Activated CD4-positive, alpha-beta T cell treated with anti-CD3 and anti-CD28 coated beads for 36 hours (primary cell): ENCODE measurements at regions not wholly inside any gene's neighbourhood (a gene's known extent, or its start where the extent isn't known, plus 50 kb on each side); places are given as distances from the start of the nearest gene placed in this dataset.
"Not testable (repeated sequence)": the region's sequence is repeated elsewhere in the genome, so short reads cannot be mapped to it uniquely, and the experiment has no call there.

Experiments
- ATAC-seq: fragments of 200-7000 bp; cut with Tn5 transposase; one replicate; pipeline ENCODE4 v1.10.0; 2021; ENCODE audit warnings: mild to moderate bottlenecking, moderate library complexity
- CTCF ChIA-PET: fragments of 350-600 bp; sonication (Branson Sonifier 250); formaldehyde crosslinking; loops from one replicate; lab custom pipeline; 2021; ENCODE audit warnings: antibody characterized with exemption; lab: Charles Lee
- POLR2A ChIA-PET: fragments of 350-600 bp; sonication (Branson Sonifier 250); formaldehyde crosslinking; loops from one replicate; lab custom pipeline; 2021; ENCODE audit warnings: antibody characterized with exemption, inconsistent platforms; lab: Charles Lee
- DNase-seq: peaks from one replicate; pipeline ENCODE4 v3.0.0-alpha.2; 2020
- H3K27ac Mint-ChIP-seq: one replicate; pipeline ENCODE4 v1.8.0; 2021; ENCODE audit warnings: mixed read lengths
- H3K27me3 Mint-ChIP-seq: one replicate; pipeline ENCODE4 v1.8.0; 2021; ENCODE audit warnings: mixed read lengths
- H3K36me3 Mint-ChIP-seq: one replicate; pipeline ENCODE4 v1.8.0; 2021; ENCODE audit warnings: low read depth, mixed read lengths
- H3K4me1 Mint-ChIP-seq: one replicate; pipeline ENCODE4 v1.8.0; 2021; ENCODE audit warnings: mixed read lengths
- H3K4me3 Mint-ChIP-seq: one replicate; pipeline ENCODE4 v1.8.0; 2021; ENCODE audit warnings: mild to moderate bottlenecking, moderate library complexity, mixed read lengths
- H3K9me3 Mint-ChIP-seq: one replicate; pipeline ENCODE4 v1.8.0; 2021; ENCODE audit warnings: low read depth, mixed read lengths
- intact Hi-C, 2 experiments: fragments of 100-400 bp; cut with DNase I in 1 of 2; cut with micrococcal nuclease in 1 of 2; formaldehyde crosslinking; loops; one replicate each; pipeline versions ENCODE4 v1.14.2 to v1.15.1; 2022 to 2024; cut with DNase I, micrococcal nuclease

GRCh38 chr14:50027816-50028215, 88.6 kb downstream of the VCPKMT start:
- Mint-ChIP-seq H3K27ac (no peak overlapping the region), H3K27me3 (no peaks in the 10 kb centered on the region), H3K36me3 (peaks cover 59% of the 10 kb centered on the region), H3K4me1 (peaks cover 16% of the 10 kb centered on the region), H3K4me3 (no peak overlapping the region), H3K9me3 (peaks cover 12% of the 10 kb centered on the region)
- ChIA-PET POLR2A (interaction anchor here (1.1 to 1.9 kb wide), 2 partner anchors 9 to 11 kb away, joined by 5 read pairs; no protein-coding TSS in a partner anchor), CTCF (interaction anchor here (1.1 to 2.2 kb wide), 2 partner anchors 9 to 167 kb away, joined by 4 to 8 read pairs; no protein-coding TSS in a partner anchor)
- intact Hi-C loops: no loop called here
- DNase-seq (no peak), ATAC-seq (no peak)

- Mint-ChIP-seq H3K9me3 (peaks cover 12% of the 10 kb centered on the region), H3K4me1 (peaks cover 13% of the 10 kb centered on the region), H3K4me3 (no peak overlapping the region), H3K27me3 (no peaks in the 10 kb centered on the region), H3K36me3 (peaks cover 57% of the 10 kb centered on the region), H3K27ac (no peak overlapping the region)
- DNase-seq: no peak
- POLR2A ChIA-PET: interaction anchor here (0.6 kb wide), 1 partner anchor 13 kb away, joined by 5 read pairs; no protein-coding TSS in a partner anchor
- intact Hi-C loops: no loop called here
- CTCF ChIA-PET: no interaction called here
- ATAC-seq: no peak
Measured at GRCh38 chr14:50028458-50028857, 87.9 kb downstream of the VCPKMT start.

- H3K9me3 Mint-ChIP-seq: peaks cover 12% of the 10 kb centered on the region
- DNase-seq (no peak), ATAC-seq (no peak)
- H3K4me1 Mint-ChIP-seq: peaks cover 16% of the 10 kb centered on the region
- no peaks in the 10 kb centered on the region for H3K27me3 Mint-ChIP-seq
- H3K27ac Mint-ChIP-seq: no peak overlapping the region
- intact Hi-C loops: no loop called here
- H3K4me3 Mint-ChIP-seq: no peak overlapping the region
- POLR2A ChIA-PET: no interaction called here
- peaks cover 58% of the 10 kb centered on the region for H3K36me3 Mint-ChIP-seq
- CTCF ChIA-PET: no interaction called here
Measured at GRCh38 chr14:50030036-50030435, 86.3 kb downstream of the VCPKMT start.

- Mint-ChIP-seq H3K4me1 (peaks cover 16% of the 10 kb centered on the region), H3K27ac (peak overlapping the region; percentile 42), H3K36me3 (peaks cover 51% of the 10 kb centered on the region)
- H3K4me3 Mint-ChIP-seq, DNase-seq, intact Hi-C loops, H3K9me3 Mint-ChIP-seq, POLR2A ChIA-PET, H3K27me3 Mint-ChIP-seq, ATAC-seq, CTCF ChIA-PET: not testable (repeated sequence)
Measured at GRCh38 chr14:50030911-50031310, 85.5 kb downstream of the VCPKMT start.

- intact Hi-C loops: no loop called here
- H3K9me3 Mint-ChIP-seq: peaks cover 4% of the 10 kb centered on the region
- H3K36me3 Mint-ChIP-seq: peaks cover 53% of the 10 kb centered on the region
- CTCF ChIA-PET: interaction anchor here (0.7 kb wide), 1 partner anchor 152 kb away, joined by 3 read pairs; no protein-coding TSS in a partner anchor
- ATAC-seq (no peak), DNase-seq (no peak)
- H3K27me3 Mint-ChIP-seq: no peaks in the 10 kb centered on the region
- POLR2A ChIA-PET: no interaction called here
- H3K27ac Mint-ChIP-seq: no peak overlapping the region
- H3K4me3 Mint-ChIP-seq: no peak overlapping the region
- H3K4me1 Mint-ChIP-seq: peaks cover 21% of the 10 kb centered on the region
Measured at GRCh38 chr14:50031602-50032313, 84.6 kb downstream of the VCPKMT start.

GRCh38 chr14:50032462-50033167, 83.8 kb downstream of the VCPKMT start:
- intact Hi-C loops, H3K27ac Mint-ChIP-seq, H3K4me3 Mint-ChIP-seq, ATAC-seq, POLR2A ChIA-PET, H3K27me3 Mint-ChIP-seq, DNase-seq, CTCF ChIA-PET, H3K9me3 Mint-ChIP-seq: not testable (repeated sequence)
- H3K36me3 Mint-ChIP-seq: peaks cover 61% of the 10 kb centered on the region
- H3K4me1 Mint-ChIP-seq: peaks cover 28% of the 10 kb centered on the region

GRCh38 chr14:50035214-50035613, 81.2 kb downstream of the VCPKMT start:
- H3K4me1 Mint-ChIP-seq: peaks cover 54% of the 10 kb centered on the region
- H3K27me3 Mint-ChIP-seq: no peaks in the 10 kb centered on the region
- CTCF ChIA-PET: interaction anchor here (0.8 to 1.5 kb wide), 2 partner anchors 155 to 169 kb away, joined by 3 read pairs; no protein-coding TSS in a partner anchor
- ATAC-seq: no peak
- no peak for DNase-seq
- POLR2A ChIA-PET: no interaction called here
- peaks cover 63% of the 10 kb centered on the region for H3K36me3 Mint-ChIP-seq
- no peak overlapping the region for H3K4me3 Mint-ChIP-seq
- intact Hi-C loops: no loop called here
- peaks cover 8% of the 10 kb centered on the region for H3K9me3 Mint-ChIP-seq
- no peak overlapping the region for H3K27ac Mint-ChIP-seq

GRCh38 chr14:50036211-50036610, 80.2 kb downstream of the VCPKMT start:
- H3K27ac Mint-ChIP-seq: peak overlapping the region; percentile 65
- ChIA-PET POLR2A (interaction anchor here (0.7 kb wide), 1 partner anchor 47 kb away, joined by 3 read pairs; no protein-coding TSS in a partner anchor), CTCF (interaction anchor here (0.7 to 1.8 kb wide), 8 partner anchors 9 to 507 kb away, joined by 3 to 8 read pairs (median 3); no protein-coding TSS in a partner anchor)
- intact Hi-C loops: no loop called here
- peaks cover 5% of the 10 kb centered on the region for H3K9me3 Mint-ChIP-seq
- DNase-seq (no peak), ATAC-seq (no peak)
- H3K36me3 Mint-ChIP-seq: peaks cover 54% of the 10 kb centered on the region
- H3K4me1 Mint-ChIP-seq: peaks cover 58% of the 10 kb centered on the region
- no peaks in the 10 kb centered on the region for H3K27me3 Mint-ChIP-seq
- H3K4me3 Mint-ChIP-seq: no peak overlapping the region

- no peak for DNase-seq
Measured at GRCh38 chr14:50036637-50037036, 79.7 kb downstream of the VCPKMT start.

GRCh38 chr14:50037240-50037639, 79.1 kb downstream of the VCPKMT start:
- H3K4me1 Mint-ChIP-seq: peaks cover 63% of the 10 kb centered on the region
- H3K4me3 Mint-ChIP-seq: peak overlapping the region; percentile 35
- DNase-seq (no peak), ATAC-seq (no peak)
- no peaks in the 10 kb centered on the region for H3K27me3 Mint-ChIP-seq
- peak overlapping the region; percentile 80 for H3K27ac Mint-ChIP-seq
- CTCF ChIA-PET: interaction anchor here (0.6 to 2.8 kb wide), 11 partner anchors 10 to 59 kb away, joined by 3 to 29 read pairs (median 8); no protein-coding TSS in a partner anchor
- H3K36me3 Mint-ChIP-seq: peaks cover 47% of the 10 kb centered on the region
- intact Hi-C loops: no loop called here
- peaks cover 4% of the 10 kb centered on the region for H3K9me3 Mint-ChIP-seq
- POLR2A ChIA-PET: interaction anchor here (0.6 to 4.5 kb wide), 6 partner anchors 10 to 174 kb away, joined by 5 to 113 read pairs (median 40); no protein-coding TSS in a partner anchor

More at GRCh38 chr14:50036637-50037036, 79.7 kb downstream of the VCPKMT start:
- POLR2A ChIA-PET: interaction anchor here (0.6 to 1.2 kb wide), 3 partner anchors 10 to 171 kb away, joined by 3 to 7 read pairs (median 5); no protein-coding TSS in a partner anchor
- H3K4me3 Mint-ChIP-seq: no peak overlapping the region
- H3K4me1 Mint-ChIP-seq: peaks cover 59% of the 10 kb centered on the region
- H3K9me3 Mint-ChIP-seq: peaks cover 4% of the 10 kb centered on the region
- intact Hi-C loops: no loop called here
- peaks cover 50% of the 10 kb centered on the region for H3K36me3 Mint-ChIP-seq
- CTCF ChIA-PET: interaction anchor here (0.6 to 2.8 kb wide), 9 partner anchors 10 to 507 kb away, joined by 3 to 8 read pairs (median 3); no protein-coding TSS in a partner anchor
- no peak overlapping the region for H3K27ac Mint-ChIP-seq
- ATAC-seq: no peak
- H3K27me3 Mint-ChIP-seq: no peaks in the 10 kb centered on the region

- intact Hi-C loops: loop anchor here (1.0 to 2.0 kb wide), 16 partner anchors 17 to 483 kb away; partner anchors contain the start of genes ARF6 (in 1 of the 2), DMAC2L (in 1 of the 2), L2HGDH (in 1 of the 2) and SOS2 (in 1 of the 2)
- no peak for ATAC-seq
- H3K4me1 Mint-ChIP-seq: peaks cover 66% of the 10 kb centered on the region
Measured at GRCh38 chr14:50037852-50038251, 78.5 kb downstream of the VCPKMT start.

More at GRCh38 chr14:50037852-50038251, 78.5 kb downstream of the VCPKMT start:
- H3K27ac Mint-ChIP-seq: peak overlapping the region; percentile 88
- H3K4me3 Mint-ChIP-seq: peak overlapping the region; percentile 75
- peaks cover 45% of the 10 kb centered on the region for H3K36me3 Mint-ChIP-seq
- no peaks in the 10 kb centered on the region for H3K27me3 Mint-ChIP-seq
- ChIA-PET POLR2A (interaction anchor here (0.6 to 4.5 kb wide), 23 partner anchors 10 to 274 kb away, joined by 4 to 113 read pairs (median 9); partner anchors contain the start of genes ARF6, DMAC2L, L2HGDH and NEMF), CTCF (interaction anchor here (0.9 to 2.8 kb wide), 30 partner anchors 11 to 494 kb away, joined by 3 to 29 read pairs (median 6); partner anchors contain the start of genes MAP4K5 and NEMF)
- DNase-seq: peak; percentile 33
- peaks cover 4% of the 10 kb centered on the region for H3K9me3 Mint-ChIP-seq
